ENCODE measurements at regions not wholly inside any gene's neighbourhood (a gene's known extent, or its start where the extent isn't known, plus 50 kb on each side); places are given as distances from the start of the nearest gene placed in this dataset.

GRCh38 chr2:53252115-53252514 lies 515.5 kb upstream of the CHAC2 start:
- TF ChIP-seq CTCF (IDR thresholded peaks at IDR 0.05; ENCODE audit: low read depth, low read length, poor library complexity, severe bottlenecking) (no peak), EZH2phosphoT487 (IDR thresholded peaks at IDR 0.05; ENCODE audit: borderline replicate concordance, low read length) (no peak)

Measured in DOHH2 (cell line).